ENCODE measurements at regions not wholly inside any gene's neighbourhood (a gene's known extent, or its start where the extent isn't known, plus 50 kb on each side); places are given as distances from the start of the nearest gene placed in this dataset.
"Not testable (repeated sequence)": the region's sequence is repeated elsewhere in the genome, so short reads cannot be mapped to it uniquely, and the experiment has no call there.

GRCh38 chr6:135736351-135736750 lies 115.2 kb upstream of the PDE7B start:
- TF ChIP-seq, protein P1, sequence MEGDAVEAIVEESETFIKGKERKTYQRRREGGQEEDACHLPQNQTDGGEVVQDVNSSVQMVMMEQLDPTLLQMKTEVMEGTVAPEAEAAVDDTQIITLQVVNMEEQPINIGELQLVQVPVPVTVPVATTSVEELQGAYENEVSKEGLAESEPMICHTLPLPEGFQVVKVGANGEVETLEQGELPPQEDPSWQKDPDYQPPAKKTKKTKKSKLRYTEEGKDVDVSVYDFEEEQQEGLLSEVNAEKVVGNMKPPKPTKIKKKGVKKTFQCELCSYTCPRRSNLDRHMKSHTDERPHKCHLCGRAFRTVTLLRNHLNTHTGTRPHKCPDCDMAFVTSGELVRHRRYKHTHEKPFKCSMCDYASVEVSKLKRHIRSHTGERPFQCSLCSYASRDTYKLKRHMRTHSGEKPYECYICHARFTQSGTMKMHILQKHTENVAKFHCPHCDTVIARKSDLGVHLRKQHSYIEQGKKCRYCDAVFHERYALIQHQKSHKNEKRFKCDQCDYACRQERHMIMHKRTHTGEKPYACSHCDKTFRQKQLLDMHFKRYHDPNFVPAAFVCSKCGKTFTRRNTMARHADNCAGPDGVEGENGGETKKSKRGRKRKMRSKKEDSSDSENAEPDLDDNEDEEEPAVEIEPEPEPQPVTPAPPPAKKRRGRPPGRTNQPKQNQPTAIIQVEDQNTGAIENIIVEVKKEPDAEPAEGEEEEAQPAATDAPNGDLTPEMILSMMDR (IDR thresholded peaks at IDR 0.05): not testable (repeated sequence)
- TF ChIP-seq ZFX (IDR thresholded peaks at IDR 0.05; ENCODE audit: borderline replicate concordance): not testable (repeated sequence)

Data from 22Rv1 (cell line).